Body of pancreas (tissue), 4 donors: ENCODE measurements at regions not wholly inside any gene's neighbourhood (a gene's known extent, or its start where the extent isn't known, plus 50 kb on each side); places are given as distances from the start of the nearest gene placed in this dataset.

Experiments used
- POLR2A ChIP-seq, 3 donors: fragments of 450-650 bp; IDR thresholded peaks; one replicate each; pipeline ENCODE4 v1.6.1; 2016; ENCODE audit warnings: antibody characterized with exemption in 3 of 3, mild to moderate bottlenecking in 2 of 3
- TF ChIP-seq, protein P1 (sequence below), 7 experiments: fragments of 450-650 bp in 4 of 7; fragments of 200-600 bp in 3 of 7; sonication (generic) in 3 of 7; IDR thresholded peaks; one replicate each; pipeline ENCODE4 v1.5.1; 2016 to 2019; ENCODE audit warnings: antibody characterized with exemption in 7 of 7

DNA sequence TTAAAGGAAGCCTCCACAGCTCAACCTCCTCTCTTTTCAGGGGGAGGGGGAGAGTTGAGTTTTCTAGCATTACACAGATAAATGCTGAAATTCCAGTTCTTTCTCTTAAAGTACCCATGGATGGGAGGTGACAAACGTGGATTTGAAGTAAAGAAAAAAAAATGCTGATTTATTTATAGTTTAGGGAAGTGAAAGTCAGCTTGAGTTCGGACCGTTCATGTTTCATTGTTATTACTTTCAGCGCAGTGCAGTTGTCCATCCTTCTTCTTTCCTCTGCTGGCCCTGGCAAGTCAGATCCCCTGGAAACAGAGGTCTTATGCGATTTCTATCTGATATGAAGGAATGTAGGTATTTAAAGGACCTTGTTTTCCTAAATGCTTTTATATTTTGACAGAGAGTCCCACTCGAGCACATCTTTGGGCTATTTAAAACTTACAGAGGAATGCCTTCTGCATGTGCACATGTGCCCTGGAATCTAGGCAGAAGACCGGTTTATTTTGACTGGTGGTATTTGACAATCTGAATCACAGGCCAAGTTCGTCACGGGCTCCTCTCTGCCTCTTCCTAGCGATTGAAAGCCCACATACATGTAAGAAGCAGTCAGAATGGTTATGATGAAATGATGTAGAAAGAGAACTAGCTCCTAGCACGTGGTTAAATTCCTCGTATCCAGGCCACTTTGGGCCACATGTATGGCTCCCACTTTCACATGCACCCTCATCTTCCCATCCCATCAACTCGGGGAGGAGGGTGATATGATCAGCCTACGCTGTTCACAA, 385.2 kb upstream of the KLF4 start:
- TF ChIP-seq, protein P1, sequence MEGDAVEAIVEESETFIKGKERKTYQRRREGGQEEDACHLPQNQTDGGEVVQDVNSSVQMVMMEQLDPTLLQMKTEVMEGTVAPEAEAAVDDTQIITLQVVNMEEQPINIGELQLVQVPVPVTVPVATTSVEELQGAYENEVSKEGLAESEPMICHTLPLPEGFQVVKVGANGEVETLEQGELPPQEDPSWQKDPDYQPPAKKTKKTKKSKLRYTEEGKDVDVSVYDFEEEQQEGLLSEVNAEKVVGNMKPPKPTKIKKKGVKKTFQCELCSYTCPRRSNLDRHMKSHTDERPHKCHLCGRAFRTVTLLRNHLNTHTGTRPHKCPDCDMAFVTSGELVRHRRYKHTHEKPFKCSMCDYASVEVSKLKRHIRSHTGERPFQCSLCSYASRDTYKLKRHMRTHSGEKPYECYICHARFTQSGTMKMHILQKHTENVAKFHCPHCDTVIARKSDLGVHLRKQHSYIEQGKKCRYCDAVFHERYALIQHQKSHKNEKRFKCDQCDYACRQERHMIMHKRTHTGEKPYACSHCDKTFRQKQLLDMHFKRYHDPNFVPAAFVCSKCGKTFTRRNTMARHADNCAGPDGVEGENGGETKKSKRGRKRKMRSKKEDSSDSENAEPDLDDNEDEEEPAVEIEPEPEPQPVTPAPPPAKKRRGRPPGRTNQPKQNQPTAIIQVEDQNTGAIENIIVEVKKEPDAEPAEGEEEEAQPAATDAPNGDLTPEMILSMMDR (IDR thresholded peaks at IDR 0.05): no peak
- TF ChIP-seq POLR2A (IDR thresholded peaks at IDR 0.05): no peak
